ENCODE measurements at regions not wholly inside any gene's neighbourhood (a gene's known extent, or its start where the extent isn't known, plus 50 kb on each side); places are given as distances from the start of the nearest gene placed in this dataset.

- TF ChIP-seq CREB5 (CRISPR knock-in tag; IDR thresholded peaks at IDR 0.05) = no peak
- TF ChIP-seq STAT5A (IDR thresholded peaks at IDR 0.05; ENCODE audit: borderline replicate concordance, low read length) = no peak
- TF ChIP-seq, protein P1, sequence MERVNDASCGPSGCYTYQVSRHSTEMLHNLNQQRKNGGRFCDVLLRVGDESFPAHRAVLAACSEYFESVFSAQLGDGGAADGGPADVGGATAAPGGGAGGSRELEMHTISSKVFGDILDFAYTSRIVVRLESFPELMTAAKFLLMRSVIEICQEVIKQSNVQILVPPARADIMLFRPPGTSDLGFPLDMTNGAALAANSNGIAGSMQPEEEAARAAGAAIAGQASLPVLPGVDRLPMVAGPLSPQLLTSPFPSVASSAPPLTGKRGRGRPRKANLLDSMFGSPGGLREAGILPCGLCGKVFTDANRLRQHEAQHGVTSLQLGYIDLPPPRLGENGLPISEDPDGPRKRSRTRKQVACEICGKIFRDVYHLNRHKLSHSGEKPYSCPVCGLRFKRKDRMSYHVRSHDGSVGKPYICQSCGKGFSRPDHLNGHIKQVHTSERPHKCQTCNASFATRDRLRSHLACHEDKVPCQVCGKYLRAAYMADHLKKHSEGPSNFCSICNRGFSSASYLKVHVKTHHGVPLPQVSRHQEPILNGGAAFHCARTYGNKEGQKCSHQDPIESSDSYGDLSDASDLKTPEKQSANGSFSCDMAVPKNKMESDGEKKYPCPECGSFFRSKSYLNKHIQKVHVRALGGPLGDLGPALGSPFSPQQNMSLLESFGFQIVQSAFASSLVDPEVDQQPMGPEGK (CRISPR knock-in tag; IDR thresholded peaks at IDR 0.05; ENCODE audit: borderline replicate concordance) = no peak
- no peak for TF ChIP-seq ZNF668 (CRISPR knock-in tag; IDR thresholded peaks at IDR 0.05)
- TF ChIP-seq BDP1 (IDR thresholded peaks at IDR 0.05; ENCODE audit: insufficient read depth, insufficient read length) = no peak
- no peak for TF ChIP-seq CBFA2T2 (conservative IDR thresholded peaks at IDR 0.05)
- TF ChIP-seq NRF1 (conservative IDR thresholded peaks at IDR 0.05 in 1 of 2, IDR thresholded peaks at IDR 0.05 in 1 of 2) = peak; percentile 12 to 24; a peak in 1 of 4 replicates
- no peak for TF ChIP-seq MEIS2 (IDR thresholded peaks at IDR 0.05; ENCODE audit: partially characterized antibody)
- TF ChIP-seq REST (IDR thresholded peaks at IDR 0.05; ENCODE audit: borderline replicate concordance) = peak; percentile 54
- no peak for TF ChIP-seq REST (CRISPR knock-in tag; IDR thresholded peaks at IDR 0.05; ENCODE audit: low read depth)
- no peak for TF ChIP-seq SNAPC5 (CRISPR knock-in tag; IDR thresholded peaks at IDR 0.05)
- TF ChIP-seq, protein P2, sequence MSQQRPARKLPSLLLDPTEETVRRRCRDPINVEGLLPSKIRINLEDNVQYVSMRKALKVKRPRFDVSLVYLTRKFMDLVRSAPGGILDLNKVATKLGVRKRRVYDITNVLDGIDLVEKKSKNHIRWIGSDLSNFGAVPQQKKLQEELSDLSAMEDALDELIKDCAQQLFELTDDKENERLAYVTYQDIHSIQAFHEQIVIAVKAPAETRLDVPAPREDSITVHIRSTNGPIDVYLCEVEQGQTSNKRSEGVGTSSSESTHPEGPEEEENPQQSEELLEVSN (IDR thresholded peaks at IDR 0.05; ENCODE audit: borderline replicate concordance in 1 of 2, extremely low read depth in 1 of 2, insufficient read depth in 1 of 2, insufficient read length in 1 of 2, low read depth in 1 of 2, low read length in 1 of 2, poor library complexity in 1 of 2, severe bottlenecking in 1 of 2) = peak in 1 of 2 experiments; percentile 8
- no peak for TF ChIP-seq PPARD (CRISPR knock-in tag; IDR thresholded peaks at IDR 0.05)
These were observed 225.4 kb upstream of the NRIP1 start (continued) for GRCh38 chr21:15289896-15290841.
